ENCODE measurements at regions not wholly inside any gene's neighbourhood (a gene's known extent, or its start where the extent isn't known, plus 50 kb on each side); places are given as distances from the start of the nearest gene placed in this dataset.
"Not testable (repeated sequence)": the region's sequence is repeated elsewhere in the genome, so short reads cannot be mapped to it uniquely, and the experiment has no call there.

DNA sequence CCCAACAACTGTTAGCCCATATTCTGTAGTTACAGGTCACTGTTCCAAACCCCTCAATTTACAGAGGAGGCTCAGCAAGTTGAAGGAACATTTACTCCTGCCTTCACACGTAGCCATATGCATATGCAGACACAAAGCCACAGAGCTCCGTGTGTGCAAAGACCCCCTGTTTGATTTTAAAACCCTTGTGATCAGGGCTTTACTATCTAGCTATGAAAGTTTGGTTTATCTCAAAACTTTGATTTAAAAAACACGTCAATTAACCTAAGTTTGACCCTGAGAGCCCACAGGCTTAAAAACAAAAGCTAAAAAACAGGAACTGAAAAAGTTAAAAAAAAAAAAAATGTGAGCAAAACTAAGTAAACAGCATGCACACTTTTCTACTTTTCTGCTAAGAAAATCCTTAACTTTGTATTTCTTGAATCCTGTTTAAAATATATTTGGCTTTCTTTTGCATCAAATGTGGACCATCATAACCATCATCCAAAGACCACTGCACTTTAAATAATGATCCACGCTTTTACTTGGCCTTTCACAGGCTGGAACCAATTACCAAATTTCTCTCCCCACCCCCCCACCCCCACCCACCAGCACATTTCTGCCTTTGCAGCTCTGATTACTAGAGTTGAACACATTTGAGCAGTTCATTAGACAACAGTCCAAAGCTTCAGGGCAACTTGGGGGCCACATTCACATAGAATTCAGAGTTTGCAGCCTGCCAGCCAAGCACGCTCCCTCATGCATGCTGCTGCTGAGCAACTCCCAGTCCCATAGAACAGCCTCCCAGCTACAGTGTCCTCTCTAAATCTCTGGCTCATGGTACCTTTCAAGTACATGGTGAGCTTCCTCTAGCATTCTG lies 128.8 kb upstream of the MAP3K1 start:
- DNase-seq: no peak

DNA sequence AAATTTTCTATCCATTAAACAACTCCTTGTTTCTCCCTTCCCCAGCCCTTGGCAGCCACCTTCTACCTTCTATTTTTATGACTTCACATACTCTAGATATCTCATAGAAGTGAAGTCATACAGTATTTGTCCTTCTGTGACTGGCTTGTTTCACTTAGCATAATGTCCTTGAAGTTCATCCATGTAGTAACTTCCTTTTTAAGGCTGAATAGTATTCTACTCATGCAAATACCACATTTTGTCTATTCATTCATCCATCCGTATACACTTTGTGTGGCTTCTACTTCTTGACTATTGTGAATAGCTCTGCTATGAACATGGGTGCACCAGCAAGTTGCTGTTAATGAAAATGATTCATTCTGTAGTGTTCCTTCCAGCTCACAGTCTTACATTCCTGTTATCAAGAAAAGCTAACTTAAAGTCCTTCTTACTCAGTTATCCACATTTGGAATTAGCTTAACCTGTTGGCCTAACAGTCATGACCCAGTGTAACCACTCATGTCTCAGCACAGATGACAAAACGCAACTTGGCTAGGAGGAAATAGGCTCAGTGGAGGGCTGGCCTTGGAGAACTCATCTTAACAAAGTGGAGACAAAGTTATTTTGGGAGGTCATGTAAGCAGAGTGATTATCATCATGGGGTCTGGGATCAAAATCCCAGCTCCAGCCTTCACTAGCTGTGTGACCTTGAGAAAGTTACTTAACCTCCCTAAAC lies 129.7 kb upstream of the MAP3K1 start:
- no peak for DNase-seq

DNA sequence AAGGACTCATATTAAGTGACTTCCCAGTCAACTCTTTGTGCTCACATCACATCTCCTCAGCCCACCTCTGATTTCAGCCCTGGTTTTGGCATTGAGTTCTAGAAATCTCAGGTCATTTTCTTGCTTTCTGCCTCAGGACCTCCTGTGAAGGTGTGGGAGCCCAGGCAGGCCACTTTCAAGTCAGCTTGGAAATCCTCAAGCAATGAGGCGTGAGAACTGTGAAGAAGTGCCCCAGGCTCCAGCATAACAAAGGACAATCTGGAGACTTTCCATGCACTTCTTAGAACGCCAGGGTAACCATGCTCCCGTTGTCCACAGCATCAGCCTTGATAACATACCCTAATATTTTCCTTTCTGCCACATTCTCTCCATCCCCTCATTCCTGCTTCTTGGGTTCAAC lies 131.2 kb upstream of the MAP3K1 start:
- no peak for DNase-seq

DNA sequence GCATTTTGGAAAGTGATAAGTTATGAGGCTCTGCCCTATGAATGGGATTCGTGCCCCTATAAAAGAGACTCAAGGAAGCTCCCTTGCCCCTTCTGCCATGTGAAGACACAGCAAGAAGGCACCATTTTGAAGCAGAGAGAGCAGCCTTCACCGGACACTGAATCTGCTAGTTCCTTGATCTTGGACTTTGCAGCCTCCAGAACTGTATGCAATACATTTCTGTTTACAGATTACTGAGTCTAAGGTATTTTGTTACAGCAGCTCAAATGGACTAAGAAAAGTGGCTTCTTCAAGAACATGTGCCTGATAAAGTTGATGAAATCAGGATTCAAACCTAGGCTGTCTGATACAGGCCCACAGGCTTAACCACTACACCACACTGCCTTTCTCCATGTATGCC lies 131.6 kb upstream of the MAP3K1 start:
- no peak for DNase-seq

DNA sequence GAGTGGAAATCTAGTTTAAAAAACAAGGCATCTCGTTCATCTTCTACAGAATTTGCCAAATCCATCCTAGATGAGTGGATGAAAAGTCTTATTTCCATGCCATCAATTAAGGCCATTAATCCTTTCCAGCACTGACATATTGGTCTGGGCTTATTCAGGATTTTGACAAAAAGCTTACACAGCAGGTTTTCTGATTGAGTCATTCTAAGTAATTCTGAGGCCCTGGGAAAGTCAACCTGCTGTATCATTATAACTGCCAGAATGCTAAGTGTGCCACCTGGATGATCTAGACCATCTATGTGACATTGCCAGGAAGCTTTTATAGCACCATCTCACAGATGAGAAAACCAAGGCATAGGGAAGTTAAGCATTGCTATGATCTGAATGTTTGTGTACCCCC lies 132.1 kb upstream of the MAP3K1 start:
- no peak for DNase-seq

DNA sequence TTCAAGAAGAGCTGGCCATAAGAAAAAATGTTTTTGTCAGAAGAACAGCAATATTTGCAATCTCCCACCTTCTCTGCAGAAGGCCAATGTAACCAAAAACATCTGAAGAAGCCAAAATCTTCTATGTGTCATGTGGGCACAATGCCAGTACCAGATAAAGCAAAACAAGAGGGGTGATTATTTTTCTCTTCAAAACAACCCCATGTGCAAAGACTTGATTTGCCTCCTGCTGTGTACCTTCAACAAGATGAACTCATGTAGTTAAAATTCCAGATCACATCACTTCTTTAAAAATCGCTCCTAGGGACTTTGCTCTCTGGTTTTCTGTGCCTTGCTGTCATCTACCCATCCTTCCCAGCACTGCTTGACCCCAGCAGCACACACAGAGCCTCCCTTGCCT lies 134.0 kb upstream of the MAP3K1 start:
- DNase-seq: no peak

DNA sequence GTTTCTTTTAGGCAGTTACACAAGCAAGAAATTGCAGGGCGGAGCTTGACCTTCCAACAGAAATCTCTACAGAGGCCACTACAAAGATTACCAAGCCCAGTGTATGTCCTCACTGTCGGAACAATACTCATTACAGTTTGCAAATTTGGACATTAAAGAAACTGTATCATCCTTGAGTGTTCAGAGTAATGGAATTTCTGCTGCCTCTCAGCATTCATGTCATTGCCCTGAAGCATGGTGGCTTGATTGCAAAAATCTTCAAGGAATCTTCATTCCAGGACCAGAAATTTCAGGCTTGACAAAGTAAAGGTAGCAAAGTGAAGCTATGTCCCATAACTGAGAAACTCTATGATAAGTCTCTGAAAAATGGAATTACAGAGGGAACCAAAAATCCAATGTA lies 134.6 kb upstream of the MAP3K1 start:
- DNase-seq: no peak

DNA sequence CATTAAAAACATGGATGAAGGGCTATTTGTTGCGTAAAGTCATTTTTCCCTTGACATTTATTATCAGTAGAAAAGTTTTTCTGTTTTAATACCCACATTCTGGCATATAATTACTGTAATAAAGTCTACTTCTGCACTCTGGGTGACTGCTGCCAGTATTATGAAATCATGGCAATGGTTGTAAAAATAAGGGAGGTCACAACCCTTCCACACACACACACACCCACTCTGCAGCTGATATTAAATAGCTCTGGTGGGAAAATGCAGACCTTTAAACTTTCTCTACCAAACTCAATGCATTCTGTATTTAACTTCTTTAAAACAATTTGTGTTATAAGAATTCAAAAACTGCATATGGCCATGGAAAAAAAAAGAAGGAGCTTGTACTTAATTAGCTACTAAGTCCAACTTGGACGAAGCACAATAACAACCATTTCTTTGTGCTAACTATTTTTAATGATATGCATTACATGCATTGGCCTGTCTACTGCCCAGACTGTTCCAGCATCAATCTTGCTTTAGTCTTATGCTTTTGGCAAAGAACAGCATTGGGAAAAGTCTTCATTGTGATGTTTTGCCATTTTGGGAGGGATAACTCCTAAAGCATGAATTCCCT lies 137.6 kb upstream of the MAP3K1 start:
- no peak for DNase-seq

DNA sequence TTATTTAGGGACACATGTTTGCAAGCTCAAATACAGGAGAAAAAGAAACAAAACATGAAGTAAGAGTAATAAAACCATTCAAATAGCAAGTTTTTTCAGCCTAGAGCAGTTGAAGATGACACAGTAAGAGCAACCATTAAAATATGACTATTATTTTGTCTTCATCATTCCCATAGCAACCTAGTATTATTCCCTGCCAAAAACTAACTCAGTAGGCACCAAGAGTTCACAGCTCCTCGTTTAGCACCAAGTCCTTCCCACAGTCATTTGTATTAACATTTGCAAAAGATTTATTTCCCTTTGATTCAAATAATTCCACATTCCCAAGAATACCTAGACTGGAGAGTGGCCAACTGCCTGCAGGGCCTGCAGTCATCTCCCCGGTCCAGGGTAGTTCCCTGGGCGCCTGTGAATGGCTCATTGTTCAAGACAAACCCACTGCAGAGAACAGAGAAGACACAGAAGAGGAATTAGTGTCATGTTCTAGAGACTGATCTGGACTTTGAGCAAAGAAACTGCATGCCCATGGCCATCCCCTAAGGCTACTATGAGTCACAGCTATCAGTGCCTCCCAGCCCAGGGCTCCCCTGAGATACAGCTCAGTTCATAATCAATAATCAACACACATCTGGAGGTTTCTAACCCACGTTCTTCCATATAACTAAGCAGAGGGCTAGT lies 139.1 kb upstream of the MAP3K1 start:
- DNase-seq: no peak

DNA sequence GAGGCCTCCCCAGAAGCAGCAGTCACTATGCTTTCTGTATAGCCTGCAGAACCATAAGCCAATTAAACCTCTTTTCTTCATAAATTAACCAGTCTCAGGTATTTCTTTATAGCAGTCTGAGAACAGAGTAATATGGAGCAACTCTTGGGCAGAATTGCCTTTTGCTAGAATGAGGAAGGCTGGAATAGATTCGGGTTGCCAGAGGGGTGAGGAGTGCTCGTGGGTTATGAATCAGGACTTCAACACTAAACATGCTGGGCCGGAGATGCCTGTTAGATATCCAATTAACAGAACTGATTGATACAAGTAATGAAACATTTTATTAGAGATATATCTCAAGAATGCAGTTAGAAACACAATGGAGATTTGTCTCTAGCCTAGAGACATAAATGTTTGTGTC lies 140.9 kb upstream of the MAP3K1 start:
- DNase-seq: no peak

DNA sequence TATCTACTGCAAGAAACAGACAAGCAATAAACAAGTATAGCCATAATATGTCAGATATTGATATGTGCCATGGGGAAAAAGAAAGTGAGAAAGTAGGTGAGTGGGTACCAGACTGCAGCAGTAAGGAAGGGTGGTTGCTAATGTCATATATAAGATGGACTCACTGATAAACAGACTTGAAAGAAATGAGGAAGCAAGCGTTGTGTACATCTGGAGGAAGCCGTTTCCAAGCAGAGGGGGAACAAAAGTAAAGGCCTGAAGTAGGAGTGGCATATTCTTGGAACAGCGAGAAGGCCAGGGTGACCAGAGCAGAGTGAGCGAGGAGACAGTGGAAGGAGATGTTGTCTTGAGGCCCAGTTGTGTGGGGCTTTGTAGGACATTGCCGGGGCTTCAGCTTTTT lies 142.2 kb upstream of the MAP3K1 start:
- DNase-seq: no peak

DNA sequence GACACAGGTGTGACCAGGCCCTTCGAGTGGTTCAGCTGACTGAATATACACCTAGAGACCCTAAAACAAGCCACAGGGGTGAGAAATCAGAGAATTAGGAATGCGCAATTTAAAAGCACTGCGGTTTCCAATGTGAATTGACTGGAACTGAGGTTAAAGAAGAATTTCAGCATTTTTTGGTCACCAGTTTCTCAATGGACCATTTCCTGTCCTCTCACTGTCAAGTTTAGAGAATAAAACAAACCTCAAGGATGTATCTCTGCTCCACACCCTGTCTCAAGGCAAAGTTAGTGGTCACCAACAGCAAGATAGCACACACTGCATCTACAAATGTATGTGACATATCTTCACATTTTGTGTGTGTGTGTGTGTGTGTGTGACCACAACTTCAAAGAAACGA lies 143.8 kb upstream of the MAP3K1 start:
- no peak for DNase-seq

DNA sequence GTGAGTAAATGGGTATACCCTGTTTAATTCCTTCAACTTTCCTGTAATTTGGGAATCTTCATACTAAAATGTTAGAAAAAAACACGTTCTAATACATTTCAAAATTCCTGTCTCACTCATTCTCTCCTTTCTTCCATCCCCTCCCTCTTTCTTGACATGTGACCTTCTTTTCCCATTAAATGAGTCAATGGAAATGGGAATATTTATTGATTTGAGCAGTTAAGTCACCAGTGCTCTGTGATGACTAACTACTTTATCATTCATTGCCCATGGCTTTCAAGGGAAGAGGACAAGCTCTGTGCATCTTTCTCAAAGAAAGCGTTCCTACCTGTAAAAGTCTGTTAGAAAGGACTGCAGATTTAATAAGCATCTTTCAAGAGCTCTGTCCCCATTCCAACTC lies 144.4 kb upstream of the MAP3K1 start:
- no peak for DNase-seq

DNA sequence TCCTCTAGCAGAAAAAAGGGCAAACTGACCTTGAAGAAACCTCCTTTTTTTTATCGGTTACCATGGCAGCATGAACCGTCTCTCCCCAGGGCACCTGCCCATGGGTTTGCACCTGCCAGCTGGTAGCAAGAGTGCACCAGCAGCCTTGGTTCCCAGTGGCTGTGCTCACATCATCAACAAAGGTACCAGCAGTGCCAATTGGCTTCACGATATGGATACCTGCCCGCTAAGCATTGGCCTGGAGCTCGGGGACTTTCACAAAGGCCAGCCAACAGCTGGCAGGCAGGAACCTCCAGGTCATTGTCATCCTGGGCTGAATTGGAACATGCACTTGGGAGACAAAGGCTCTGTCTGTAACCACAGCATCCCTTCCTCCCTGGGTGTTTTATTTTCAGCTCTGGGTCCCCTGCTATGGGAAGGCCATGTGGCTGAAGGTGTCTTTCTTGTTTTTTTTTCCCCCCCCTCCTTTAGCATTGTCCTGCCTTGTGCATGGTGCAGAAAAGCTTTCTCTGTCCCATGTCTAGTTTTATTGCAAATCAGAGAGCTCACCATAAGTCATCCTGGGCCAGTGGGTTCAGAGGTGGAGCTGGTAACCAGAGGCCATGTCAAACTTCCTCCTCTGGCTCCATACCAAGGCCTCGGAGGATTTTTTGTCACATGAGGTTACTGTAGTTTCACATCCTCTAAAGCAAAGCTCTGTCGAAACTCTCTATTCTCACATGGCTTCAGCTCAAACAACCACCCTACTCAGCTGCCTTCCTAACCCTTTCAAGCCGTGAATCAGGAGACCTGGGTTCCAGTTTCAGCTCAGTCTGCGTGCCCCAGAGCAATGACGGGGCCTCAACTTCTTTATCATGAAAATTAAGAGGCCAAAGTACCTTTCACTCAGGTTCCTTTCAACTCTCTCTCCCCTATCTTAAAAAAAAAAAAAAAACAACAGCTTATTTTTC lies 145.5 kb upstream of the MAP3K1 start:
- no peak for DNase-seq

DNA sequence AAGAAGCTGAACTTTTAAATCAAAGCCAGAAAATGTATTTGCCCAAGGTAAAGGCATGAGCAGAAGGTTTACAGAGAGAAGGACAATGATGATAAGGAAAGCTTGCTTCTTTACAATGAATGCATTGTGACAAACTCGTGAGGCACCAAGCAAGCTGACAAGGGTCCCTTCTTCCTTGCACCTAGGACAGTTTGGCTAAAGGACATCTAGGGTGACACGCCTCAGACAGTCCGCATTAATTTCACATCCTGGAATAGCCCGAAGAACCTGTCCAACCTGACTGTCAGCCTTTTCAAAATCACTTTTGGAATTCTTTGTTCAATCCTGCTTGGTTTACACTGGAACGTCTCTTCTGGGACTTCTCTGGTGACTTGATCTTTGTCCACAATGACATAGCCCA lies 146.4 kb upstream of the MAP3K1 start:
- no peak for DNase-seq

DNA sequence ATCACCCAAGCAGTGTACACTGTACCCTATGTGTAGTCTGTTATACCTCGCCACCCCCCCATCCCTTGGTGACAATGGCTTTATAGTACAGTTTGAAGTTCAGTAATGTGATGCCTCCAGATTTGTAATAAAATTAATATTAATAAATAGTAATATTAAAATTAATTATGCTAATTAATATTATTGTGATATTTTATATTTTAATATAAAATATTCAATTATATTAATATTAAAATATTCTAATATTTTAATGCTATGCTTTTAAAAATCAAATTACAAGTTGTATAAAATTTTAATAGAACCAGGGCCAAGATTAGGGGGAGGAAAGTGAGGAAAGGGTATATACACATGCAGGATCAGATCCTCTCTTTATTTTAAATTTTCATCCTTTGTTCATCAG lies 147.7 kb upstream of the MAP3K1 start:
- DNase-seq: no peak

DNA sequence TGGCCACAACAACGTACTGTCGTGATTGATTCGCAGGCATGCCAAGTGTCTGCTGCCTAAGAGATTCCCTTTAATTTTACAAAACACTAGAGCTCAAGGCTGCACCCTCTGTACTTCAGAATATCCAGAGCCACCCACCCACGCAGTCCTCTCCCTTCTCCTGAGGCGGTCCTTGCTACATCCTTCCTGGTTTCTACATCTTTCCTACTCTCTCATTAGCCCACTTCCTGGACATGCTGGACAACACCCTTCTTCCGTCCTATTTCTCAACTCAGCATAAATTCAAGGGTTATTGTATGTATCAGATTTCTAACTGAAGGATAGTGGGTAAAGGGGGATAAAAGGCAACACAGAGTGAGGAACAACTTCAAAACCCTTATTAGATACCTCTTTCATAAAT lies 148.4 kb upstream of the MAP3K1 start:
- DNase-seq: no peak

DNA sequence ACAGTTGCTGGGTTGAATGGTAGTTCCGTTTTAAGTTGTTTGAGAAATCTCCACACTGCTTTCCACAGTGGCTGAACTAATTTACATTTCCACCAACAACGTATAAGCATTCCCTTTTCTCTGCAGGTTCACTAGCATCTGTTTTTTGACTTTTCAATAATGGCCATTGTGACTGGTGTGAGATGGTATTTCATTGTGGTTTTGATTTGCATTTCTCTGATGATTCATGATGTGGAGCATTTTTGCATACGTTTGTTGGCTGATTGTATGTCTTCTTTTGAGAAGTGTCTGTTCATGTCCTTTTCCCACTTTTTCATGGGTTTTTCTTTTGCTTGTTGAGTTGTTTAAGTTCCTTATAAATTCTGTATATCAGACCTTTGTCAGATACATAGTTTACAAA lies 150.2 kb upstream of the MAP3K1 start:
- not testable (repeated sequence) for DNase-seq

DNA sequence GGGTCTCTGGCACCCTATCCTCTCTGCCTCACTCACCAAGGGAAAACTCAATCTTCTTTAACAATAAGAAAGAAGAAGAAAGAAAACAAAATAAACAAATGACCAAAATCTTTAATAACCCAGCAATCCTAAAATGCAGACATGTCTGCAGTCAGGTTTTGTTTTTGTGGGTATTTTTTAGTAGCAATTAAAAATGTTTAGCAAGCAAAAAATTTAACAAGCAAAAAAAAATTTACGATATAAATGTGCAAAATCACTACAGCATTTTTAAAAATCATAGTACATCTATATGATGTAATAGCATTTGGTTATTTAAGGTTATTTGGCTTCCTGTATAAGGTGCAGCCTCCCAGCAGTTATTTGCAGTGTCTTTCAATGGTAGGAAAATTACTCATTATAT lies 151.3 kb upstream of the MAP3K1 start:
- no peak for DNase-seq

DNA sequence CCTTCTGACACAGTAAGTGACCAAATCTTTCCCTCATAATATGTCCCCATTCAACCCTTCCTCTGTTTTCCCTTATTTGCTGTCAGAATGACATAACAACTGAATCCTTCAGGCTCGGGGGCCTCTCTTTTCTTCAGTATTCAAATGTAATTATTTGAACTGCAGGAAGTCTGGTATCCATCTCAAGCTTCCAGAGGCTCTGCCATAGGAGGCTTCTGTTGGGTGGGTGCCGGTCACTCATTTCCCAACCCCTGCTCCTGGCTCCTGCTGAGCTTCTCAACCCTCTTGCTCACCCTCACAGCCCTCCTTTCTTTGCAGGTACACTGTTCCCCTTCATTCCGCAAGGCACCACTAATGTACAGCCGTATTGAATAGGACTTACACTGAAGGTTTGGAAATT lies 151.8 kb upstream of the MAP3K1 start:
- no peak for DNase-seq

DNA sequence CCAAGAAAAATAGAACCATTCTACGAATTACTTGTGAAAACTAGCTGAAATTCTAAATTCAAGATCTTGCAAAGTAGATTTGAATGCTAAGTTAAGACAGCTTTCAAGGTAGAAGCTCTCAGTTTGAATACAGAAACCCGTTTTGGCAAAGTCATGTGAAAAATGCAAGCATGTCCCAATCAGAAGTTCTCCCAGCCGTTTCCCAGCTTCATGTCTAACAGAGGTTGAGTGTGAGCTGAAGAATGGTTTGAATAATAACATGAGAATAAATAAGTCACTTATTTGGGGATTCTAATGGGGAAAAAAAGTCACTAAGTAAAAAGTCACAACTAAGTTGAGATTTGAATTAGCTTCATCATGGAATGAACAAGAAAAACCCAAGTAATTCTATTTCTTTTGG lies 152.5 kb upstream of the MAP3K1 start:
- DNase-seq: no peak

DNA sequence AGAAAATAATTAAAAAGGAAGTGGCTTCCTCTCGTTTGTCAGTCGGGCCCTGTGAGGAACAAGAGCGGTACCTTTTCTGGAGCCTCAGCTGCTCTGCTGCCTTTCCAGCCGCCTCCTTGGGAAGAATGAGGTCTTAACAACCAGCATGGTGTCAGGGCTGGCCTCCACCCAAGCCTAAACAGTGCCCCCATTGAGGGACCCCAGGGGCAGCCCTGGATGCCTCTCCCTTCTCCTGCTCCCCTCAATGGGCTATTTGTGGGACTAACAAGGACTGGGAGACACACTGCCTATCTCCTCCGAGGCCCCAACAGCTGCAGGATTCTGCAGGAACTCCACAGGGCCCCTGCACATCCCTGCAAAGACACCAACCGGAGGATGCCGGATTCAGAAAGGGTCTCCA lies 155.4 kb upstream of the MAP3K1 start:
- DNase-seq: no peak

Measured in left kidney (tissue), 1 donor.